HCT116 (cell line): ENCODE measurements at regions not wholly inside any gene's neighbourhood (a gene's known extent, or its start where the extent isn't known, plus 50 kb on each side); places are given as distances from the start of the nearest gene placed in this dataset.

Source experiments
- ATAC-seq: fragments of 200-7000 bp; cut with Tn5 transposase; 2 replicates; pipeline ENCODE4 v1.9.1; 2020; ENCODE audit warnings: mild to moderate bottlenecking, moderate library complexity
- BruUV-seq: library from RNA; stranded (reverse); fragments of 400-500 nt; replicated peaks from 2 replicates; lab custom pipeline; 2021; lab: Mats Ljungman, UMichigan
- CTCF ChIA-PET: fragments of 300-600 bp; sonication (Branson Sonifier 250); formaldehyde crosslinking; loops from one replicate; lab custom pipeline; 2021; ENCODE audit warnings: antibody characterized with exemption; lab: Charles Lee
- POLR2A ChIA-PET: fragments of 300-600, 350-600 bp; sonication (Branson Sonifier 250); formaldehyde crosslinking; loops from one replicate; lab custom pipeline; 2021; ENCODE audit warnings: antibody characterized with exemption; lab: Charles Lee
- RAD21 ChIA-PET, 2 experiments: fragments of 300-600 bp; sonication (Branson Sonifier 250); formaldehyde crosslinking; loops; one replicate each; lab custom pipeline; 2023; ENCODE audit warnings: low total read pairs in 2 of 2; ENCODE audit not compliant: uncharacterized antibody in 2 of 2, unreplicated experiment in 2 of 2, low non-redundant PET in 1 of 2; lab: Charles Lee
- DNase-seq: peaks from one replicate; pipeline ENCODE4 v3.0.0-alpha.2; 2010; ENCODE audit warnings: low read depth, low spot score
- H2AFZ ChIP-seq: fragments of 200-600 bp; shearing (Covaris generic), sonication (generic); 2 replicates; pipeline ENCODE4 v1.6.1; 2017; ENCODE audit warnings: low read depth, mixed run types, mixed read lengths, antibody characterized with exemption, low read length; ENCODE audit not compliant: poor library complexity, severe bottlenecking
- H3K27ac ChIP-seq: 2 replicates; pipeline ENCODE4 v1.5.1; 2012; ENCODE audit warnings: low read depth, low read length
- H3K27me3 ChIP-seq: fragments of 200-600 bp; sonication (generic); 2 replicates; pipeline ENCODE4 v1.6.1; 2016; ENCODE audit warnings: mixed run types, low read length, mixed read lengths; ENCODE audit not compliant: insufficient read depth
- H3K36me3 ChIP-seq, 2 experiments: fragments of 200-500 bp in 1 of 2; fragments of 200-600 bp in 1 of 2; sonication (Bioruptor generic) in 1 of 2; sonication (generic) in 1 of 2; 2 replicates each; pipeline versions ENCODE4 v1.5.1 to v1.6.1; 2014 to 2016; ENCODE audit warnings: low read length in 2 of 2, inconsistent platforms in 1 of 2, mixed read lengths in 1 of 2, mixed run types in 1 of 2; ENCODE audit not compliant: insufficient read depth in 2 of 2, control insufficient read depth in 1 of 2
- H3K4me1 ChIP-seq, 2 experiments: fragments of 200-600 bp in 1 of 2; sonication (generic) in 1 of 2; 2 replicates each; pipeline versions ENCODE4 v1.5.1 to v1.6.1; 2012 to 2017; ENCODE audit warnings: low read length in 2 of 2, inconsistent platforms in 1 of 2, mild to moderate bottlenecking in 1 of 2, mixed read lengths in 1 of 2, mixed run types in 1 of 2, moderate library complexity in 1 of 2; ENCODE audit not compliant: insufficient read depth in 2 of 2, control insufficient read depth in 1 of 2
- H3K4me2 ChIP-seq: fragments of 200-600 bp; sonication (generic); 2 replicates; pipeline ENCODE4 v1.6.1; 2017; ENCODE audit warnings: mixed run types, low read length, mixed read lengths
- H3K4me3 ChIP-seq, 2 experiments: fragments of 200-600 bp in 1 of 2; sonication (generic) in 1 of 2; replicated peaks in 1 of 2; 2 replicates each; pipeline ENCODE4 v1.5.1; 2011 to 2016; ENCODE audit warnings: low read length in 2 of 2, control low read depth in 1 of 2, low read depth in 1 of 2, mild to moderate bottlenecking in 1 of 2, mixed read lengths in 1 of 2, mixed run types in 1 of 2
- H3K79me2 ChIP-seq: fragments of 200-600 bp; sonication (generic); 2 replicates; pipeline ENCODE4 v1.6.1; 2017; ENCODE audit warnings: mild to moderate bottlenecking, mixed run types, low read length, moderate library complexity, mixed read lengths; ENCODE audit not compliant: insufficient read depth
- H3K9ac ChIP-seq: fragments of 200-600 bp; sonication (generic); 2 replicates; pipeline ENCODE4 v1.6.1; 2016; ENCODE audit warnings: low read length, mixed read lengths
- H3K9me2 ChIP-seq: fragments of 200-600 bp; sonication (generic), shearing (Covaris generic); 2 replicates; pipeline ENCODE4 v1.6.1; 2017; ENCODE audit warnings: mixed run types, mild to moderate bottlenecking, moderate library complexity; ENCODE audit not compliant: insufficient read depth
- H3K9me3 ChIP-seq, 2 experiments: fragments of 200-500 bp in 1 of 2; fragments of 200-600 bp in 1 of 2; sonication (Bioruptor generic) in 1 of 2; sonication (generic) in 1 of 2; 2 replicates each; pipeline ENCODE4 v1.6.1; 2014 to 2017; ENCODE audit warnings: low read length in 2 of 2, mixed read lengths in 2 of 2, inconsistent platforms in 1 of 2, low read depth in 1 of 2, mild to moderate bottlenecking in 1 of 2, mixed run types in 1 of 2, moderate library complexity in 1 of 2; ENCODE audit not compliant: control insufficient read depth in 1 of 2, insufficient read depth in 1 of 2
- H4K20me1 ChIP-seq: fragments of 200-600 bp; sonication (generic), shearing (Covaris generic); 2 replicates; pipeline ENCODE4 v1.6.1; 2017; ENCODE audit warnings: mixed run types, mild to moderate bottlenecking, moderate library complexity; ENCODE audit not compliant: insufficient read depth
- ATF3 ChIP-seq: IDR thresholded peaks from 2 replicates; pipeline ENCODE4 v1.6.1; 2012
- CBX3 ChIP-seq: IDR thresholded peaks from 2 replicates; pipeline ENCODE4 v1.6.1; 2012; ENCODE audit warnings: low read depth
- CEBPB ChIP-seq: IDR thresholded peaks from 2 replicates; pipeline ENCODE4 v1.6.1; 2012; ENCODE audit warnings: low read depth
- EGR1 ChIP-seq: IDR thresholded peaks from 2 replicates; pipeline ENCODE4 v1.6.1; 2012; ENCODE audit warnings: low read depth
- ELF1 ChIP-seq: IDR thresholded peaks from 2 replicates; pipeline ENCODE4 v1.6.1; 2012; ENCODE audit warnings: low read depth, borderline replicate concordance
- EZH2 ChIP-seq: fragments of 200-600 bp; sonication (generic); IDR thresholded peaks from 2 replicates; pipeline ENCODE4 v1.6.1; 2017; ENCODE audit warnings: antibody characterized with exemption, mixed run types
- EZH2phosphoT487 ChIP-seq: fragments of 200-600 bp; IDR thresholded peaks from 2 replicates; pipeline ENCODE4 v1.6.1; 2018; ENCODE audit warnings: antibody characterized with exemption, borderline replicate concordance
- POLR2A ChIP-seq: IDR thresholded peaks from 2 replicates; pipeline ENCODE4 v1.7.0; 2011; ENCODE audit warnings: borderline replicate concordance; ENCODE audit not compliant: insufficient read depth, insufficient read length; ENCODE audit errors: extremely low read depth
- POLR2AphosphoS5 ChIP-seq: IDR thresholded peaks from 2 replicates; pipeline ENCODE4 v1.6.1; 2011; ENCODE audit warnings: mild to moderate bottlenecking, low read depth, low read length, moderate library complexity
- SRF ChIP-seq: IDR thresholded peaks from 2 replicates; pipeline ENCODE4 v1.6.1; 2012; ENCODE audit warnings: low read depth
- YY1 ChIP-seq: IDR thresholded peaks from 2 replicates; pipeline ENCODE4 v1.6.1; 2011; ENCODE audit warnings: low read length, low read depth, moderate library complexity, mild to moderate bottlenecking; ENCODE audit not compliant: insufficient replicate concordance; ENCODE audit errors: extremely low read depth
- ZBTB33 ChIP-seq: IDR thresholded peaks from 2 replicates; pipeline ENCODE4 v1.6.1; 2011; ENCODE audit warnings: mild to moderate bottlenecking, low read length, moderate library complexity; ENCODE audit not compliant: insufficient replicate concordance; ENCODE audit errors: extremely low read depth
- ZFX ChIP-seq: fragments of 450-650 bp; IDR thresholded peaks from 2 replicates; pipeline ENCODE4 v1.6.1; 2017
- ZNF274 ChIP-seq: fragments of 200-500 bp; sonication (Bioruptor generic); IDR thresholded peaks from 2 replicates; pipeline ENCODE4 v1.6.1; 2014; ENCODE audit warnings: mild to moderate bottlenecking, low read depth, low read length, inconsistent platforms
- intact Hi-C: fragments of 100-400 bp; cut with micrococcal nuclease; formaldehyde crosslinking; loops from 2 replicates; pipeline ENCODE4 v1.10.0; 2022

GRCh38 chr4:157713342-157713741 lies 459.5 kb downstream of the GASK1B start:
- Histone ChIP-seq H3K27ac (no peak overlapping the region), H2AFZ (no peak overlapping the region), H3K9me3 (no peaks in the 10 kb centered on the region), H3K4me2 (no peak overlapping the region), H3K9me2 (no peaks in the 10 kb centered on the region), H3K4me3 (no peak overlapping the region), H3K27me3 (no peaks in the 10 kb centered on the region), H3K9ac (no peak overlapping the region), H3K36me3 (no peaks in the 10 kb centered on the region), H3K79me2 (no peaks in the 10 kb centered on the region), H3K4me1 (no peaks in the 10 kb centered on the region), H4K20me1 (no peaks in the 10 kb centered on the region)
- no TSS peak for BruUV-seq
- POLR2A ChIA-PET: no interaction called here
- intact Hi-C loops: no loop called here
- no peak for DNase-seq
- TF ChIP-seq POLR2A (no peak), CBX3 (no peak), POLR2AphosphoS5 (no peak), ZNF274 (no peak), EGR1 (no peak), ZBTB33 (no peak)
- RAD21 ChIA-PET: no interaction called here
- CTCF ChIA-PET: no interaction called here
- no peak for ATAC-seq

- Histone ChIP-seq H4K20me1 (no peaks in the 10 kb centered on the region), H3K36me3 (no peaks in the 10 kb centered on the region), H3K9me3 (no peaks in the 10 kb centered on the region), H3K27me3 (no peaks in the 10 kb centered on the region), H3K4me1 (no peaks in the 10 kb centered on the region), H3K27ac (no peak overlapping the region), H3K9ac (no peak overlapping the region), H3K79me2 (no peaks in the 10 kb centered on the region), H3K4me2 (no peak overlapping the region), H2AFZ (no peak overlapping the region), H3K9me2 (no peaks in the 10 kb centered on the region), H3K4me3 (no peak overlapping the region)
- DNase-seq: no peak
- intact Hi-C loops: no loop called here
- no peak for ATAC-seq
- ChIA-PET POLR2A (no interaction called here), CTCF (no interaction called here), RAD21 (no interaction called here)
- TF ChIP-seq SRF: no peak
- no peak for TF ChIP-seq POLR2AphosphoS5
- TF ChIP-seq ZFX: no peak
- TF ChIP-seq CEBPB: no peak
- TF ChIP-seq EZH2: no peak
- TF ChIP-seq ATF3: no peak
- no peak for TF ChIP-seq ZBTB33
- TF ChIP-seq ZNF274: no peak
- TF ChIP-seq EZH2phosphoT487: no peak
- no peak for TF ChIP-seq ELF1
- no peak for TF ChIP-seq CBX3
- TF ChIP-seq YY1: no peak
- BruUV-seq: no TSS peak
Observed at GRCh38 chr4:157706155-157706554, 466.7 kb downstream of the GASK1B start.
